ENCODE measurements at regions not wholly inside any gene's neighbourhood (a gene's known extent, or its start where the extent isn't known, plus 50 kb on each side); places are given as distances from the start of the nearest gene placed in this dataset.

DNA sequence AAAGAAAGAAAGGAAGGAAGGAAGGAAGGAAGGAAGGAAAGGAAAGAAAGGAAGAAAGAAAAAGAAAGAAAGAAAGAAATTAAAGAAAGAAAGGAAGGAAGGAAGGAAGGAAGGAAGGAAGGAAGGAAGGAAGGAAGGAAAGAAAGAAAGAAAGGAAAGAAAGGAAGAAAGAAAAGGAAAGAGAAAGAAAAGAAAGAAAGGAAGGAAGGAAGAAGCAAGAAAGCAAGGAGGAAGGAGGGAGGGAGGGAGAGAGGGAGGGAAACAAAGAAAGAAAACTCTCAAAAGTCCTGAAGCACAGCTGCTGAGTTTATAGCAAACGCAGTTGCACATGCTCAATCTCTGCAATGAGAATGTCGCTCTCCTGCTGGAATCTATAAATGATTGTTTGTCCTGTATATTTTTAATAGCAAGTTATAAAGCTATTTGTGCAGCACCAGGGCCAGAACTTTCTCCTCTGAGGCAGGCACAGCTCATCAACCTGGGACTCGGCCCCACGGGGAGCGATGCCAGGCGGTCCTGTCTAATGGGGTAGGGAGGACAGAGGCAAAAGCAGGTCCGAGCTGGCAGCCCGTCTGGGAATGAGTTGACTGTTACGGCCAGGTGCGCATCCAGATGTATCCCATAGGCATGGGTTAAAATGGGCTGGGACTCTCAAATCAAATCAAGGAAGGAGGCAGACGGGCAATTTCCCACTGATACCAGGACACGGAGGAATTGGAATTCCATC is 118.0 kb upstream of the PFKP start:
- peak; percentile 15 for DNase-seq

DNA sequence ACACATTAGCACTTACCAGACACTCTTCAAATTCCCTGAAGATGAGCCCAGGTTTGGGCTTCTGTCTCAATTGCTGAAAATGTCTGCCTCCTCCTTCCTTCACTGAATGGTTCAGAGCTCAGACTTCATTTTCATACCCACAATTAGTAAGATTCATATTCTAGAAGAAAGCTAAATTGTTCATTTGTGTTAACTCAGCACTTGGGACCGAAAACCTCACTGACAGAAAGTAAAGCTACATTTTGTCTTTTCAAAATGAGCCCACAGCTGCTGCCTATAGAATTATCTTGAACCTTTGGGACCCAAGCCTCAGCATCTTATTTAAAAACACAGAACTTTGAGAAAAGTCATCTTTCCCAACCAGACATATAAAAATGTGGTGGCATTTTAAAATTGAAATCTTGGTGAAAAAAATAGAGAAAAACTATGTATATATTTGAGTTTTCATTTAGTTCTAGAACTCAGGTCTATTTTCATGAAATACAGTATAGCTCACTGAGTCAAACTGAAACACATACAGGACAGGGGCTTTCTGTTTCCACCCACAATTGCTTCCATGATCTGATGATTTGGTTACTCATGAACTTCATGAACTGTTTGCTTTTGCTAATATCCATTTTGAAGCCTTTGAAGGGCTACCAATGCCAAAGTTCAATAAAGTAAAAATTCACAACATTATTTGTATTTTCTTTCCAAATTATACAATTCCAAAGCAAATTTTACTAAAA is 119.1 kb upstream of the PFKP start:
- DNase-seq: no peak

DNA sequence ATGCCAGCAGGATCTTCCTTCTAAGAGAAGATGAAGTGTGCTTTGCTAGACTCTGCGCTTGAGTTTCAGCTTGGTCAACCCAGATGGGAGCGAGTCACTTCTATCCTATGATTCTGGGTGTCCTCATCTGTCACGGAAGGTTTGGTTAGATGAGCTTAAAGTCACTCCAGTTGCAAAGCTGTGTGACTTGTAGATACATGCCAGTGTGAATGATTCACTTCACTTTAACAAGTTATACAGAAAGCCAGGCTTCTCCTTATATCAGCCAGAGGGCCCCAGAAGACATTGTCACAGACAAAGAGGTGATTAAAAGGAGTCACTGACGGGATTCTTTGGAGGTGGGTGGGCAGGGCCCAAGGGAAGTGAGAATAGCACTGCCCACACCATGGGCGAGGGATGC is 122.6 kb upstream of the PFKP start:
- no peak for DNase-seq

DNA sequence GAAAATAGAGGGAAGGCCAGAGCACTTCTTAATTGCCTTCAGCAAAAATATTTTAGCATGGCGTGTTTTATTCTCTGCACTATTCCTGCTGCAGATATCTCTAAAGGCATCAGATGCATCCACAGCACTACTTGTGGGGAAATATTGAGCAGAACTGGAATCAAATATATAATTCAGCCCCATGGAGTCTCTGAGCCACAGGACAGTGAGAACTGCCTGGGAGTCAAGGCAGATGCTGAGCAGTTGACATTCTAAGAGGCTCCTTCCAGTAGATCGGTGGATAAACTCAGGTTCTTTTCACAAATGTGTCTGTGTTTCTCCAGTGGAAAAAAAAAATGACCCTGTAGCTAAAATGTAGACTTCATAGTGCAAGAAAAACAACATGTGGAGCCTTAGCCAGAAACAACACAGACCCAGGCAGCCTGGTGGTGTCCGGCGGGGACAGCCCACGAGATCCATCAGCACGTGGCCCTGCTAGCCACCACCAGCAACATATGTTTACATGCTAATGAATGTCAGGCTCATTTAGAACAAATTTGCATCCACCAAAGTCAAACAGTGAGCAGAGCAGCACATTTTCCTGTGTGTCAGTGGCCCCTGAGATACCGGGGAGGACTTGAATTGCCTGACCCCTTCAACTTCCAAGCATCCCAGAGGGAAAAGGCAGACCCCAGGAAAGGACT is 123.3 kb upstream of the PFKP start:
- no peak for DNase-seq

DNA sequence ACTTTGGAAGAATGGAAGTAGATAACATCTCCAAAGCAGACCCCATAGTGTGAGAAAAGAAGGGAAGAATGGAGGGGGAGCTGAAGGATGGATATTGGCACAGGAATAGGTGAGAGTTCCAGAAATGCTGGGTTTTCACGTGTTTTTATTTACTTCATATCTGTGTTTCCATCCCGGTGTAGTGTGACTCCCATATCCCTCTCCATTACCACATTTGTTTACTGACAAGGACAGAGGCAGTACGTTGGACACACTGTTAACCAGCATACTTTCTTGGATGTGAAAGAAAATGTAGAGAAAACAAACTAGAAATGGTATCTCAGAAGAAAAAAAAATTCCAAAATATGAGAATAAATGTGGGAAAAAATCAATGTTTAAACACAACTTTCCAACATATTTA is 124.4 kb upstream of the PFKP start:
- DNase-seq: no peak

DNA sequence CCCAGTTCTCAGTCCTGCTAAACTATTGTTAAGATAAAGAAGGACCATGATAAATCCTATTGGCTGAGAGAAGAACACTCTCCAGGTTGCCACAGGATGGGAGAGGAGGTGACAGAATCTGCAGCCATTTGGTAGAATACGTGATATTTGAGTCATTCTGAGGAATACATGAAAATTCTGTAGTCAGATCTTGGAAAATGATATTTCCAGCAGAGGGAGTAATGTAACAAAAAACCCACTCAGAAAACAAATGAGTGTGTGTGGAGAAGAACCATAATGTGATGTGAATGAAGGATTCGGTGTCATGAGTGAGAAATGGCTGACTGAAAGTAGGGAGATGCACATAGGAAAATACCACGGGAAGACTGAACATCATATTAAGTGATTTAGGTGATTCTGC is 128.5 kb upstream of the PFKP start:
- DNase-seq: peak; percentile 1

DNA sequence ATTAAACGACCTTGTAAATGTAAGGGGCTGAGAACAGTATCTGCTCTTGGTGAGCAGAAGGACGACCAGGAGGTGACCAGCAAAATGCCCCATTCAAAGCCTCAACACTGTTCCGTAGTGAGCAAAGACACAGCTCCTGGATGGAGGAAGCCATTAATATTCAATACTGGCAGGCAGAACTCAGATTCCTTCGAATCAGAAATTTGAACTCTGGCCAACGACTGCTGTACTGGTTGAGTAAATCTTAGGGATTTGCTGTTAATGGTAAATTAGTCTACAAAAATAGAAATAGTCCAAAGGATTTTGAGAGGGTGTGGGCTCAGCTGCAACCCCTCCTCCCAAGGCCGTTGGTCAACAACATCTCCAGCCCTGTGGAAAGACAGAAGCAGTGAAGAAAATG is 130.5 kb upstream of the PFKP start:
- no peak for DNase-seq

DNA sequence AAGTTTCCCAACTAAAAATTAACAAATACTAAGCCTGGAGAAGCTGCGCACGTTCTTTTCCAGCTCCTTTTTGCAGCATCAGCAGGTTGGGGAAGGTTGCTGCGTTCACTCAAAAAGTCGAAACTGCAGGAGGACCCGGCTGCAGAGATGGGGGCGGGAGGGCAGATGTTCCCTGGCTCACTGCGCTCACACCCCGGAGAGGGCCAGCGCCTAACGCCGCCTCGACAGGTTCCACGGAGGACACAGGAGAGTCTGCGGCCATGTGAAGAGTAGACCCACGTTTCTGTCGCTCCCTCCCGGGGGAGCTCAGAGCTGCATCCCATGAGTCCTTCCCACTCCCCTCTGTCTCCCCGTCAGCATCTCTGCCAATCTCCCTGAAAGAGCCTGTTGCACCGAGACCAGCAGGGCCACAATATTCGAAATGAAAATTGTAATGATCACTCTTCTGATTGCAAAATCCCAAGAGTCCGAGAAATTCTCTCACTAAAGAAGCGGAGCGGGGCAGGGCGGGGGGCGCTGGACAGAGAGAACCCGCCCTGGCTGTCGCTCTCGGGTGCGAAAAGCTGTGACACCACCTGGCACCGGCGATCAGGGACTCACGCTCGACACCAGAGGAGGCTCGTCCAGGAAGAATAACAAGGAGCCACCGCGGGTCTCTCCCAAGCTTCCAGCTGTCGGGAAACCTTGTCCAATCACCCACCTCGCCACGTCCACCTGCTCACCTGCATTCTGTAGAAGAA is 131.5 kb upstream of the PFKP start:
- DNase-seq: no peak

DNA sequence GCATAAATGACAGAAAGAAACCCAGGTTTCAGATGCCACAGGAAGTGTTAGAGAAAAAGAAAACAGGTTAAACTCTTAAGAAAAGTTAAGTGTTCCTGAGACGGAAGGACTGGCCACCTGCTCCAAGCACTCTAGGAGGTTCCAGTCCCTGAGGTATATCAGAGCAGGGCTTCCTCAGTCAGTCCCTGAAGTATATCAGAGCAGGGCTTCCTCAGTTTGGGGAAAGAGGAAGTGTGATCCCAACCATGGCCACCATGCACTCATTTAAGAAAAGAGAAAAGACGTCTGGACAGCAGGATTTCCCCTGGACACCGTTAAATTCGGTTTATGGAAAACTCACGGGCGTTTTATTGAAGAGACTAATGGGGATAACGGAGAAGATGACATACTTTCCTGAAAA is 133.4 kb upstream of the PFKP start:
- no peak for DNase-seq

DNA sequence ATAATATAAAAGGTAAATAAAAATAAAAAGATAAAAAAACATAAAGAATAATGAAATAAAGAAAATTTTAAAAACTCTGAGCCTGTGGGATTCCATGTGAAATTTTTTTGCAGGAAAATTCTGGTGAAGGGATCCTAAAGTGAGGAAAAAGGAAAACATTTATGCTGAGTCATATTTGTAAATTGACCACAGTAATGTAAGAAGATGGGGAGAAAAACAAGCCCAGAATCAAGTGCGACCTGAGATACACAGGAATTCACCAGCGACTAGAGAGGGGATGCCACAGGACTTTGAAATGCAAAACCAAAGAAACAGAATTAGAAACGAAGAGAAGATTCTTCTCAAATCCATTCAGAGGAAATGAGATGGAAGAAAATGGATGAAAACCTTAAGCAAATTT is 133.8 kb upstream of the PFKP start:
- no peak for DNase-seq

DNA sequence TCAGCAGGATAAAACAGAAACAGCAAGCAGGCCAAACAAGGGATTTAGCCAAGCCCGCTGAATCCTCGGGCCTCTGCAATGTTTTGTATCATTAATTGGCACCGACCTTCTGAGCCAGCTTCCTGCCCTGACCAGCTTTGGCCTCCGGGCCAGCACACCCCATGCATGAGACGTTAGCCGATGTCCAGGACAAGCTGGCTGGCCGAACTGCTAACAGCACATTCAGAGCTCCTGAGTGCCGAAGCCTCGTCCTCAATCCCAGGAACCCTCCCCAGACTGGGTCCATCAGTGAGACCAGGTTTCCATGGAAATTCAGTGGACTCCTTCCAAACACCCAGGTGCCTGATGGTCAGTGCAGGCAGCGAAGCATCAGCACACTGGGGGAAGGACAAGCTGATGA is 134.3 kb upstream of the PFKP start:
- no peak for DNase-seq

DNA sequence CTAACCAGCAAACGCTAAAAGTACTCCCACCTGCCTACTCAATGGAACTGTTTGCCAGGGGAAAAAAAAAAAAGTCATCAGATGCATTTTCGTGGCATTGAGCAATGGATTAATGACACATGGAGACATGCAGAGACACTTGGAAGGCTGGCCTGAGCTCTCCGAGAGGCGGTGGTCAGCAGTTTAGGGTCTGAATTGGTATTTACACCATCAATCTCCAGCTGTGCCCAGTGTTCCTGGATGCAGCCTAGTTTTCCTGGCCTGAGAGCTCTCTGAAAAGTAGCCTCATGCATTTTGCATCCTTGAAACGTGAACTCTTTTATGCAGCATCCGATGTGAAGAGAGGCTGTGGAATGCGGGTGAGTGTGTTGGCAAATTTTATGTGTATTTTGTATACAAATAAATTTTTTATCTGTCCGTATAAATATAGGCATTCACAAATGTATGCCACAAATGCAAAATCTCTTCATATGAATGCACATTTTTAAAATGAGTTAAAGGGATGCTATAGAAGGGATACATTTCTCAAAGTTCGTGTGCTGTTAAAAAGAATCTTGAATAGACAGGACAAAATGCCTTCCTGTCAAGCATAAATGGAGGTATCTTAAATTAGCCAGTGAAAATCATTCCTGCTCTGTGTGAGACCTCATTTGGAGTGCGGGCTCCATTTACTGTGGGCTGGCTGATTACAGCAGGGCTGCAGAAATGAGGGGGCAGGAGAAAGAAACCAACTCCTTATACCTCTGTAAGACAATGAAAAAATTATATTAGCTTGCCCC is 137.7 kb upstream of the PFKP start:
- DNase-seq: no peak

DNA sequence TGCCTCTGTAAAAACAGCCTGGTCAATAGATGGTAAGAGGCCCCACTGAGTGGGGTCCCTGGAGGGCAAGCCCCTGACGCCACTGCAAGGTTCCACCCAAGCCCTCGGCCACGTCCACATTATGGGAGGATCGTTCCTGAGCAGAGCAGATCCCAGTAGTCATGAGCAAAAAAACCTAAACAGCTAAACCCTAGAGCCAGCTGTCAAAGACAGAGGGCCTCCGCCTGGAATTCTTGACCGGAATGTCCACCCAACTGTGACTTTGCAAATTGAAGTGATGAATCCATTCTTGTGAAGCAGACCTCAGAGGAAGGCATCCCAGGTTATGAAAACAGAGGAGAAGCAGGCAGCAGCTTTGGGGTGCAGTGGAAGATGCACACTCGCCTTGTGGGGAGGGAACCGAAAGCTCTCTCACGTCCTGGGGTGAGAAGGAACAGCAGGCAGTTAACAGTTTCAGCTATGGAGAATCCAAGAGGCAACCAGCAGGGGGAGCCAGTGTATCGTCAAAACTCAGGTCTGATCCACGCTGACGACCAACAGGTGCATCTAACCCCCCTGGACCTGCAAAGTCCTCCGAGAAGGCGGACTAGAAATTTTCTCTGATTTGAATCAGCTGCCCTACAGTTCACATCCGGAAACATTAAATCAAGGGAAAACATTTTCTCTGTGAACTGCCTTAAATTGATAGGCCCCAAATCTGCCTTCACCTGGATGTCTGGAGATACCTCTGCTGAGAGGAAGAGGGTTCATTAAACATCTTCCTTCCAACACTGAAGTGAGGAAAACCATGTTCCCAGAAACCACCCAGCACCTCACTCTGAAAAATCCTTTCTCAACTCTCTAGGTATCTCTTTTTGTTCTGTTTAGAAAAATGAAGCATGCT is 139.1 kb upstream of the PFKP start:
- peak; percentile 59 for DNase-seq

DNA sequence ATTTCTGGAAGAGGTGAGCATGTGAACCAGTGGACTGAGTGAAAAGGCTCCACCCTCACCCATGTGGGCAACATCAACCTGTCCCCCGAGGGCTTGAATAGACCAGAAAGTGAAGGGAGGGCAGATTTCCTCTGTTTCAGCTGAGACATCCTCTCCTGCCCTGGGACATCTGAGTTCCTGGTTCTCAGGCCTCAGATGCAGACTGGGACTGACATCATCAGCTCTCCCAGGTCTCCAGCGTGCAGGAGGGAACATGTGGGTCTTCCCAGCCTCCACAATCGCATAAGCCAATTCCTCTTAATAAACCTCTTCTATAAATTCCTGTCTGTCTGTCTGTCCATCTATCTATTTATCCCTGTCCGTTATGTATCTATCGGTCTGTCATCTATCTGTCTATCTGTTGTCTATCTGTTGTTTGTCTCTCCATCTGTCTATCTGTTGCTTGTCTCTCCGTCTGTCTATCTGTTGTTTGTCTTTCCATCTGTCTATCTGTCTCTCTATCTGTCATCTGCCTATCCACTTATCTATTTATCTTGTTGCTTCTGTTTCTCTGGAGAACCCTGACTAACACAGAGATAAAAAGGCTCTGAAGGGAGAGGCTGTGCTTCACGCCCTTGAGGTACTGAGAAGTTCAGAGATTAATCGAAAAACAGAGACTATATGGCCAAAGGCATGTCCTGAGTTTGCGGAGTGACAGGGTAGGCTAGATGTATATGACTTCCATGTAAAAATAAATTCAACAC is 140.3 kb upstream of the PFKP start:
- no peak for DNase-seq

DNA sequence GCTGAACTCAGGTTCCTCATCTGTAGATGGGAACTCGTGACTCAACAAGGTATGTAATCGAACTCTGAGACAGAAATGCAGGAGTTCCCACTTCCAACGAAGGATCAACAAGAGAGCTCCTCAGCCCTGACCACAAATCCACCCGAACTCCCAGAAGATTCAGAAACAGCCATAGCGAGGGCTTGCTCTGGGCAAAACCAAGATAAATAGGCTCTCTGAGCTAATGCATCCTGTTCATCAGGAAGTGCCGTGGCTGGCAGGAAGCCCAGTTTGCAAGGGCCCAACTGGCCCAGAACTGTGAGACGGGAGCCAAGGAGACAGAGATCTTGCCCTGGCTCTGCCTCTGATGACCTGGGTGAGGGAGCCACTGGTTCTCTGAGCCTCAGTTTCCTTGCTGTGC is 141.7 kb upstream of the PFKP start:
- DNase-seq: peak; percentile 22

DNA sequence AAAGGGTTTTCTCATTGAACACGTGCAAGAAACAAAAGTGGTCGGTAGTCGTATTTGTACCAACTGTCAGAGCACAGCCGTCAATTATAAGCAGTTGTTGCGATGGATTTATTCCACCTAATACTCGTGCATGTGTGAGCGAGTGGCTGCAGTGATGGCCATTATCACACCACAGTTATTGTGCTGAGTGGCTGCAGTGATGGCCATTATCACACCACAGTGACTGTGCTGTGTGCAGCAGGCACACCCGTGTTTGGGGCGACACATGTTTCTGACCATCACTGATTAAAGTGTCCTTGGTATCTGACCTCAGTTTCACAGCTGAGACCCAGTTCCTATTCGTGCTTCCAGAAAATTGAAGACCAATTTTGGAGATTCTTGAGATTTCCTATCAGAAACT is 142.9 kb upstream of the PFKP start:
- no peak for DNase-seq

DNA sequence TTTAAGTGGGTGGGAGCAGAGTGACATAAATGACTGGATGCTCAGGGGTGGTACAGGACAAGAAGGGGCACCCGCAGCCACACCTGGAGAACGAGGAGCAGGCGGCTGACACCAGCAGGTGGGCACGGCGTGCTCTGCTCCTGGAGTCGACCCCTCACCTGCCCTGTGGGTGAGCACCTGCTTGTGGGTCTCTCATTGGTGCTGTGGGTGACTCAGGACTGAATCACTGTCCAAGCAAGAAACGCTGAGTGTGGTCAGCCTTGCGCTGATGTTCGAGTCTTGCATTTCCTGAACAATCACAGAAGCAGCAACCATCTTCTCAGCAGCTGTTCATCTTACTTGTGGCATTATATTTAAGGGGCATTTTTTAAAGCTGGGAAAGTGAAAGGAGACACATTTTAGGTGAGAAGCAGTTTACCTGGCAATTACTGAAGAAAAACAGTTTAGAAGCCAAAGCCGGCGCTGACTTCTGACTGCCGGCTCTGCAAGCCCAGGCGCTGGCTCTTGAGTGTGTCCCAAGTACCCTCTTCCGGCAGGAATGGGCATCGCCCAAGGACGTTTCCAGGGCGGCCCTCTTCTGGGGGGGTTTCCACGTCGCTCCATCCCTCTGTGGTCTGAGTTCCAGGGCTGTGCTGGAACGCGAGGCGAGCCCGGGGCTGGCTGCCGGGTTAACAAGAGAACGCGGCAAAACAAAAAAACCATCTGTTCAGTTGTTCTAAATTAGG is 145.2 kb upstream of the PFKP start:
- no peak for DNase-seq

DNA sequence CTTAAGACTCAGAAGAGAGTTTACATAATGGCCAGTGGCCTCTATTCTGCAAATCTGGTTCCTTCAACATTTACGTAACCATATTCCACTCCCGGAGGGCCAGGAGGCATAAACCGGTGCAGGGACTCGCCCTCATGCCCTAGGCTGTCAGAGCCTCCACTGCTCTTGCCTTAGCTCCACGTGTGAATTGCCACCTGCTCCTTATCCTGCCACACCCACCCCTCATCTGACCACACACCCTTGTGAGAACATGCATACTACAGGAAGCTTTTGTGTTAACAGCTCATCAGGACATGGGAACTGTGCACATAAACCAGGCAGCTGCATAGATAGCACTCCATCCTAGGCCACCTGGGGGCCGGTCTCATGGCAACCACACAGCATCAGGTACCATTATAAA is 146.7 kb upstream of the PFKP start:
- DNase-seq: peak; percentile 6

DNA sequence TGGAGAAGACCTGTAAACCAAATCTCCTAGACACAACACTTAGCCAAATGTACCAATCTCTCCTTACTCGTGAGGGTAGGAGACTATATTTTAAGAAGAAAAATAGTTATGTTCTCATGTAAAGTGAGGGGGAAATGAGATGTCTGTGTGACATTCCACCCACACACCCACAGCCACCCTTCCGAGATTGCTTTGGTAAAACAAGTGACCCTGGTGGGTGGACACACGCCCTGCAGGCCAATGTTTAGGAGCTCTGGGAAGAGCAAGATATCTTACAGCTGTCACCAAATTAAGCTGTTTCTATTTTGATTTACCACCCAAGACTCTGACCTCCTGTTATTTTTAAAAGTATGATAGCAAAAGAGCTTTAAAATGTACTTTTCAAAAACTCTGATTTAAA is 147.2 kb upstream of the PFKP start:
- no peak for DNase-seq

DNA sequence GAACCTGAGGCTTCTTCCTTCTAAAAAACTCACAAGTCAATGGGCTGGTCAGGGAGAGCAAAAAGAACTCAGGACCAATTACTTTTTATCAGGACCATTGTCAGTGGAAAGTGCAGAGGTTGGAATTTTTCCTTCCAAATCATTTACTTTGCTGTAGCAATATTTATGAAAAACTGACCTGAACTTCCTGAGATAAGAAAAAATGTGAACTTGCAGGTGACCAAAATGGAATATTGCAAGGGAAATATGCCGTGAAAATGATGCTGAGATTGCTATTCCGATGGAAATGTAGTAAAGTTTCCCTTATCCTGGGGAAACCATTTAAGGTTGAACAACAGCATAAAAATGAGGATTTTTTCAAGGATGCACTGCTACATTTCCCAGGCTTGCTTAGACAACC is 148.3 kb upstream of the PFKP start:
- DNase-seq: no peak
